LNCaP clone FGC (cell line): ENCODE measurements at regions not wholly inside any gene's neighbourhood (a gene's known extent, or its start where the extent isn't known, plus 50 kb on each side); places are given as distances from the start of the nearest gene placed in this dataset.

ENCODE experiments used
- DNase-seq: peaks from one replicate; pipeline ENCODE4 v3.0.0-alpha.2; 2011; ENCODE audit warnings: low read depth
- H3K4me3 ChIP-seq: 2 replicates; pipeline ENCODE4 v1.5.1; 2011; ENCODE audit warnings: mild to moderate bottlenecking, low read depth, low read length, control low read depth
- TF ChIP-seq, protein P1 (sequence below): IDR thresholded peaks from 2 replicates; pipeline ENCODE4 v1.5.1; 2012; ENCODE audit warnings: mild to moderate bottlenecking; ENCODE audit not compliant: control insufficient read depth, insufficient read depth; ENCODE audit errors: extremely low read depth

DNA sequence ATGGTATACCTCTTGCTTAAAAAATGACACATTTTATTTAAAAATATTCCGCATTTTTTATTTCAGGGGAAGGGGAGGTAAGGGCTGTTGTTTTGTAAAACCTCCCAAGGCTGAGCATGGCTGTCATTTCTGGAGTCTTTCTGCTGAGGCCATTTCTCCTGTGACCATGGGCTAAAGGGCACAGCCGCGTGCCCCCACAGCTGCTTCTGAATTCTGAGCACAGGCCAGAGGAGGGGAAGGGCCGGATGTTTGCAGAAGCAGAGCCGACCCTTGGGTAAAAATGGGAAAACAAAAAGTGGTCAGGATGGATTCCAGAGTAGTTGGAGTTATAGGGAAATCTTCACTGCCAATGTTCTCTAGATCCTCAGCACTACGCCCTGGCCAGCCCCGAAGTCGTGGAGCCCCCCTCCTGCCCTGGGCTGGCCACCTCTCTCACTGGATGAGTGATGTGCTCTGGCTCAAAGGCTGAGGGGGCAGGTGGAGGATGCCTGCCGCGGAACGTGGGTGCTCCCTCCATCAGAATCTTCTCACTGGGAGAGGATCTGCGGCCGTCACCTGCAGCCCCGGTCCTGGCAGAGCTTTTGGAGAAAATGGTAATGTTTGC is 131.3 kb upstream of the ZEB1 start:
- no peak for DNase-seq
- TF ChIP-seq, protein P1, sequence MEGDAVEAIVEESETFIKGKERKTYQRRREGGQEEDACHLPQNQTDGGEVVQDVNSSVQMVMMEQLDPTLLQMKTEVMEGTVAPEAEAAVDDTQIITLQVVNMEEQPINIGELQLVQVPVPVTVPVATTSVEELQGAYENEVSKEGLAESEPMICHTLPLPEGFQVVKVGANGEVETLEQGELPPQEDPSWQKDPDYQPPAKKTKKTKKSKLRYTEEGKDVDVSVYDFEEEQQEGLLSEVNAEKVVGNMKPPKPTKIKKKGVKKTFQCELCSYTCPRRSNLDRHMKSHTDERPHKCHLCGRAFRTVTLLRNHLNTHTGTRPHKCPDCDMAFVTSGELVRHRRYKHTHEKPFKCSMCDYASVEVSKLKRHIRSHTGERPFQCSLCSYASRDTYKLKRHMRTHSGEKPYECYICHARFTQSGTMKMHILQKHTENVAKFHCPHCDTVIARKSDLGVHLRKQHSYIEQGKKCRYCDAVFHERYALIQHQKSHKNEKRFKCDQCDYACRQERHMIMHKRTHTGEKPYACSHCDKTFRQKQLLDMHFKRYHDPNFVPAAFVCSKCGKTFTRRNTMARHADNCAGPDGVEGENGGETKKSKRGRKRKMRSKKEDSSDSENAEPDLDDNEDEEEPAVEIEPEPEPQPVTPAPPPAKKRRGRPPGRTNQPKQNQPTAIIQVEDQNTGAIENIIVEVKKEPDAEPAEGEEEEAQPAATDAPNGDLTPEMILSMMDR, result no peak
- no peak overlapping the region for H3K4me3 ChIP-seq

DNA sequence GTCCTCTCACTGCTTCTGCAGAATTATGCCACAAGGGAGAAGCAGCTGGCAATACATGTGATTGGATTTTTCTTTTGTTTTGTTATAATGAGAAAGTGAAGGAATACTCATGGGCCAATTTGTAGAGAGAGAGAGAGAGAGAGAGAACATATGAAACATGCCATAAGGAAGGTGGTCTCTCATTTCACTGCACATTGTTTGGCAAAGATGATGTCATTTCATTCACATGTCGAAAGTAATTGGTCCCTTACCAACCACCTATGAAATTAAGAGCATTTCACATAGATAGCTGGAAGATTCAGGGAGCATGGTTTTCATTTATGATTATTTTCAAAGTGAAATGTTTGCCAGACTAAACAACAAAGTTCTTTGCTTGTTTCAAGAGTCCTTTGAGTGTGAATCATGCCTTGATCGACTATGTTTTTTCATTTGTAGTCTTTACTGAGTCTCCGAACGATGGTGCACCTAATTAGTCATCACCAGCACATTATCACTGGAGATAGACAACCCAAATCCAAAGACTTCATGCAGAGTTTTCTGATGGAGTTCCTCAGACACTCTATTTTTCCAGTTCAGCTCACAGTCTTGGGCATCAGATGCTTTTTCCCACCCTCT is 130.1 kb upstream of the ZEB1 start:
- TF ChIP-seq, protein P1, result no peak
- no peak for DNase-seq
- H3K4me3 ChIP-seq, result no peak overlapping the region

GRCh38 chr10:31190488-31190887 is 128.5 kb upstream of the ZEB1 start:
- no peak overlapping the region for H3K4me3 ChIP-seq
- TF ChIP-seq, protein P1, result no peak
- no peak for DNase-seq

GRCh38 chr10:31192475-31192874 is 126.5 kb upstream of the ZEB1 start:
- no peak overlapping the region for H3K4me3 ChIP-seq
- TF ChIP-seq, protein P1, result no peak
- DNase-seq, result no peak

DNA sequence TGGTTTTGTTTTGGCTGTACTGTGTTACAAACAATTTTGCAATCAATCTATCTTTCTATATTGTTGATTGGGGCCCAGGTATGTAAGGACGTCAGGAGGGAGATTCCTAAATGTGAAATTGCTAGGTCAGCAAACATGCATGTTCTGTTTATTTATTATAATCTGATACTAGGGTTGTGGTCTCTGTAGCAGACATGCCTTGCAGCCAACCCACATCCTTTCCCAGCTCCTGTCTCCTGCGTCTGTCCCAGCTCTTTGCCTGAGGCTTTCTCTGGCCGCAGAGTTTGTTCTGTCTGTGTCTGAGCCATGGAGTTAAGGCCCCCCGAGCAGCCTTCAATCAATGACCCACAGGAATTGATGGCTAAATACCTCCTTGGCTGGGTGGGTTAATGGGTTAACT is 124.0 kb upstream of the ZEB1 start:
- H3K4me3 ChIP-seq, result no peak overlapping the region
- TF ChIP-seq, protein P1, result no peak
- DNase-seq, result no peak

DNA sequence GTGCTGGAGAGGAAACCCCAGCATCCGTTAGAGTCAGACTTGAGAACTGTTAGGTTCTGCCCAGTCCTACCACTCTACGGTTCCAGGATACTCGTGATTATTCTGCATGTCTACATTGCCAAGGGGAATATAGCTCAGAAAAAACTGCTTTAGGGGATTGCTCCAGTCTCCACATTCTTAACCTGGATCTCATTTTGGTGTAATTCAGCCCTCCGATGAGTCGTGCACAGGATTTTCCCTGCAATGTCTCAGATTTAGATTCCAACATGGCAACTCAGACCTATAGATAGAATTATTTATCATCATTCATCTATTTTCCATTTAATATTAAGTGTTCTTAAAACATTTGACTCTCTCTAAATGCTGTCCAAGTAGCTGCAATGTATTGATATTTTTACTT is 121.1 kb upstream of the ZEB1 start:
- TF ChIP-seq, protein P1, result no peak
- no peak overlapping the region for H3K4me3 ChIP-seq
- DNase-seq, result no peak

GRCh38 chr10:31204090-31204489 is 114.9 kb upstream of the ZEB1 start:
- DNase-seq, result no peak
- no peak overlapping the region for H3K4me3 ChIP-seq

More at GRCh38 chr10:31204090-31204489, 114.9 kb upstream of the ZEB1 start:
- TF ChIP-seq, protein P1, result no peak
